HL-60 (cell line): ENCODE measurements at regions not wholly inside any gene's neighbourhood (a gene's known extent, or its start where the extent isn't known, plus 50 kb on each side); places are given as distances from the start of the nearest gene placed in this dataset.

Experiments used
- DNase-seq, 2 experiments: peaks; one replicate each; pipeline ENCODE4 v3.0.0-alpha.2; 2010 to 2020; ENCODE audit warnings: low read depth in 1 of 2, low spot score in 1 of 2
- H3K27ac ChIP-seq: fragments of 250-450 bp; sonication (Bioruptor Pico); replicated peaks from 2 replicates; pipeline ENCODE4 v1.5.1; 2020; ENCODE audit warnings: mild to moderate bottlenecking, moderate library complexity
- H3K27me3 ChIP-seq: fragments of 250-450 bp; sonication (Bioruptor Pico); 2 replicates; pipeline ENCODE4 v1.5.1; 2021; ENCODE audit warnings: mild to moderate bottlenecking, moderate library complexity; ENCODE audit not compliant: insufficient read depth, poor library complexity, severe bottlenecking
- H3K4me3 ChIP-seq: replicated peaks from 2 replicates; pipeline ENCODE4 v1.5.1; 2011; ENCODE audit warnings: mild to moderate bottlenecking, control low read depth, low read length; ENCODE audit not compliant: insufficient read depth
- GABPA ChIP-seq: IDR thresholded peaks from 2 replicates; pipeline ENCODE4 v1.6.1; 2012; ENCODE audit warnings: low read depth
- POLR2AphosphoS5 ChIP-seq: IDR thresholded peaks from 2 replicates; pipeline ENCODE4 v1.6.1; 2012; ENCODE audit warnings: low read depth
- REST ChIP-seq: IDR thresholded peaks from 2 replicates; pipeline ENCODE4 v1.6.1; 2012; ENCODE audit warnings: low read depth; ENCODE audit not compliant: insufficient replicate concordance
- SPI1 ChIP-seq: IDR thresholded peaks from 2 replicates; pipeline ENCODE4 v1.6.1; 2012; ENCODE audit warnings: low read depth, mild to moderate bottlenecking, borderline replicate concordance
- TF ChIP-seq, protein P1 (sequence below): IDR thresholded peaks from one replicate; pipeline ENCODE4 v1.5.1; 2011; ENCODE audit warnings: low read length, control low read depth, inconsistent platforms; ENCODE audit not compliant: insufficient read depth

- TF ChIP-seq GABPA = no peak
- TF ChIP-seq, protein P1, sequence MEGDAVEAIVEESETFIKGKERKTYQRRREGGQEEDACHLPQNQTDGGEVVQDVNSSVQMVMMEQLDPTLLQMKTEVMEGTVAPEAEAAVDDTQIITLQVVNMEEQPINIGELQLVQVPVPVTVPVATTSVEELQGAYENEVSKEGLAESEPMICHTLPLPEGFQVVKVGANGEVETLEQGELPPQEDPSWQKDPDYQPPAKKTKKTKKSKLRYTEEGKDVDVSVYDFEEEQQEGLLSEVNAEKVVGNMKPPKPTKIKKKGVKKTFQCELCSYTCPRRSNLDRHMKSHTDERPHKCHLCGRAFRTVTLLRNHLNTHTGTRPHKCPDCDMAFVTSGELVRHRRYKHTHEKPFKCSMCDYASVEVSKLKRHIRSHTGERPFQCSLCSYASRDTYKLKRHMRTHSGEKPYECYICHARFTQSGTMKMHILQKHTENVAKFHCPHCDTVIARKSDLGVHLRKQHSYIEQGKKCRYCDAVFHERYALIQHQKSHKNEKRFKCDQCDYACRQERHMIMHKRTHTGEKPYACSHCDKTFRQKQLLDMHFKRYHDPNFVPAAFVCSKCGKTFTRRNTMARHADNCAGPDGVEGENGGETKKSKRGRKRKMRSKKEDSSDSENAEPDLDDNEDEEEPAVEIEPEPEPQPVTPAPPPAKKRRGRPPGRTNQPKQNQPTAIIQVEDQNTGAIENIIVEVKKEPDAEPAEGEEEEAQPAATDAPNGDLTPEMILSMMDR = no peak
- TF ChIP-seq REST = no peak
- TF ChIP-seq SPI1 = no peak
- no peak for TF ChIP-seq POLR2AphosphoS5
- DNase-seq = no peak
- no peak overlapping the region for H3K4me3 ChIP-seq
- no peaks in the 10 kb centered on the region for H3K27me3 ChIP-seq
- H3K27ac ChIP-seq = no peak overlapping the region
Observed at GRCh38 chr3:5039585-5039984, 60.3 kb downstream of the BHLHE40 start.

DNA sequence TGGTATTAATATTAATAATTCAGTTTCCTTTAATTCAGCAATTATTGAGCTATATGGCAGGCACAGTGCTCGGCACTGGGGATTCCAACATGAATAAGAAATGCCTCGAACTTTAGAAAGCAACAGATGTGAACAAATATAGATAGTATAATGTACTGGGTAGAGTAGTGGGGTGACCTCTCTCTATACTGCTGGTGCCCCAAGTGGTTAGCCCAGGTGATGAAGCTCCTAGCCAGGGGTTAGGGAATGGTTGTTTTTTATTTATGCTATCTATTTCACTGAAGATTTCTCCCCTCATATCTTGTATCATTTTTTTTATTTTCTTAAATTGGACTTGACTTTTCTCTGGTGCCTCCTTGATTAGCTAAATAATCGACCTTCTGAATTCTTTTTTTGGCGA lies 62.1 kb downstream of the BHLHE40 start:
- DNase-seq = no peak
- Histone ChIP-seq H3K27ac (no peak overlapping the region), H3K27me3 (no peaks in the 10 kb centered on the region), H3K4me3 (no peak overlapping the region)
- TF ChIP-seq SPI1 (no peak), GABPA (no peak), POLR2AphosphoS5 (no peak), REST (no peak)
- TF ChIP-seq, protein P1 = no peak

DNA sequence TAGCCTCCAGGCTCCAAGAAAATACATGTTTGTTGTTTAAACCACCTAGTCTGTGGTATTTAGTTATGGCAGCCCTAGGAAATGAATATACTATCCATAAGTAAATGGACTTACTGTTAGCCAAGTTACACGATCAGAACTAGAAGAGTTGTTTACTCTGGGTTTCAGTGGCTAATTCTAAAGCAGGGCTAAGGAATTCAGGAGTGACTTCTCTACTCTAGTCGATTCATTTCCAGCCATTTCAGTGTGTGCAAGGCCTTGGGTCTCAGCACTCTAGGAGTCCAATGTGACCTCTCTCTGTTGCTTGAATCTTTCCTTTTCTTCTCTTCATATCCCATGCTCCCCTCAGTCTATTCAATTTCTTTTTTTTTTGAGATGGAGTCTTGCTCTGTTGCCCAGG lies 66.7 kb downstream of the BHLHE40 start:
- Histone ChIP-seq H3K27ac (no peak overlapping the region), H3K4me3 (no peak overlapping the region), H3K27me3 (no peaks in the 10 kb centered on the region)
- no peak for DNase-seq
- no peak for TF ChIP-seq SPI1
- TF ChIP-seq POLR2AphosphoS5 = no peak
- no peak for TF ChIP-seq GABPA
- no peak for TF ChIP-seq REST
- TF ChIP-seq, protein P1 = no peak
